Stimulated activated CD4-positive, alpha-beta T cell treated with anti-CD3 and anti-CD28 coated beads, Interleukin-4, amount 100 ng/mL, for 4 hours (primary cell): ENCODE measurements at regions not wholly inside any gene's neighbourhood (a gene's known extent, or its start where the extent isn't known, plus 50 kb on each side); places are given as distances from the start of the nearest gene placed in this dataset.
"Not testable (repeated sequence)": the region's sequence is repeated elsewhere in the genome, so short reads cannot be mapped to it uniquely, and the experiment has no call there.

Source experiments
- DNase-seq, 2 experiments: peaks; one replicate each; pipeline ENCODE4 v3.0.0-alpha.2; 2020

DNA sequence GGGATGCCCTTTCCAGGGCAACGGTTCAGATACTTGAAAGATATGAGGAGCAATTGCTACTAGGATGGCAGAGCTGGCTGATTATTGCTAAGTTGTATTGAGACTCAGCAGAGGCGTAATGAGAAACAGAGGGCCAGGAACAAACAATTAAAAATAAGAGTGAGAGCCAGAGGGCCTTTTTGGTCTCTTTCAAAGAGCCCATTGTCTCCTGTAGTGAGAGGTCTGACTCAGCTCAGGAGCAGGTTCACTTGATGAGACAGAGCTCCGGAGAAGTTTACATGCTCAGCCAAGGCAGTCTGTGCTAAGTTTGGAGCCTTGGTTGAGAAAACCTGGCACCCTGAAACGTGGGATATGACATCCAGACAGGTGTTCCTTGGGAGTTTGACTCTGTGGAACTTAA is 303.9 kb upstream of the DLGAP1 start:
- no peak for DNase-seq

DNA sequence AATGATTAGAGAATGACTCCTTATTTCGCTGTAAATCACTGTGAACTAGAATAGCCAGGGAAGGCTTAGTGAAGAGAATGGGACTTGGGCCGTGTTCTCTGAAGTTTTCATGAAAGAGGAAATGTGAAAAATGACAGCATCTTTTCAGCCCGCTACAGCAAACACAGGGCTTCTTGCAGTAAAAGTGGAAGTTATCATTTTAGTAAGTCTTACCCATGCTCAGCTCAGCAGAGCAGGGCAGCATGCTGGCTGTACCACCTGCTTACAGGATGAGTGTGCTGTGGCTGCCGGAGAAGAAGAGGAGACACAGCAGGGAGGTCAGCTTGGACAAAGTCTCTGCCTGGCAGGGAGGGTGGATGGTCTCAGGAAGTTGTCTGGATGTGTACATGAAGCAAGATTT is 300.7 kb upstream of the DLGAP1 start:
- no peak for DNase-seq

DNA sequence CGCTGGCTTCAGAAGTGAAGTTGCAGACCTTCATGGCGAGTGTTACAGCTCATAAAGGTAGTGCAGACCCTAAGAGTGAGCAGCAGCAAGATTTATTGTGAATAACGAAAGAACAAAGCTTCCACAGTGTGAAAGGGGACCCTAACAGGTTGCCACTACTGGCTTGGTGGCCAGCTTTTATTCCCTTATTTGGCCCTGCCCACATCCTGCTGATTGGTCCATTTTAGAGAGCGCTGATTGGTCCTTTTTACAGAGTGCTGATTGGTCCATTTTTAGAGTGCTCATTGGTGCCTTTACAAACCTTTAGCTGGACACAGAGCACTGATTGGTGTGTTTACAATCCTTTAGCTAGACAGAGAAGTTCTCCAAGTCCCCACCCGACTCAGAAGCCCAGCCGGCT is 298.0 kb upstream of the DLGAP1 start:
- DNase-seq = not testable (repeated sequence)

DNA sequence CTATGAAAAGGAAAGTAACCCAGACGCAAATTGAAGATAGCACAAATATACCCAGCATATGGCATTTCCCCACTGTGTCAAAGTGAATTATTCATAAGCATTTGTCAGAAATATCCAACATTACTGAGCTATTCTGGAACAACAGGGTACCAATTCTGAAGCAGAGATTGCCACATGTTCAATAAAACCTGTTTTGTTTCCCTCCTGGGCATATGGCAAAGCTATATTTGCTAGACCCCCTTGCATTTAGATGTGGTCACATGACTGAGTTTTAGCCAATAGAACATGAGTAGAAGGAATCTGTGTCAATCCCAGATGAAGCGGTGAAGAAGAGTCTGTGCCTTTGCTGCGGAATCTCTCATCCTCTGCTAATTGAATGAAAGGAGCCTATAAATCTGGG is 296.4 kb upstream of the DLGAP1 start:
- no peak for DNase-seq

DNA sequence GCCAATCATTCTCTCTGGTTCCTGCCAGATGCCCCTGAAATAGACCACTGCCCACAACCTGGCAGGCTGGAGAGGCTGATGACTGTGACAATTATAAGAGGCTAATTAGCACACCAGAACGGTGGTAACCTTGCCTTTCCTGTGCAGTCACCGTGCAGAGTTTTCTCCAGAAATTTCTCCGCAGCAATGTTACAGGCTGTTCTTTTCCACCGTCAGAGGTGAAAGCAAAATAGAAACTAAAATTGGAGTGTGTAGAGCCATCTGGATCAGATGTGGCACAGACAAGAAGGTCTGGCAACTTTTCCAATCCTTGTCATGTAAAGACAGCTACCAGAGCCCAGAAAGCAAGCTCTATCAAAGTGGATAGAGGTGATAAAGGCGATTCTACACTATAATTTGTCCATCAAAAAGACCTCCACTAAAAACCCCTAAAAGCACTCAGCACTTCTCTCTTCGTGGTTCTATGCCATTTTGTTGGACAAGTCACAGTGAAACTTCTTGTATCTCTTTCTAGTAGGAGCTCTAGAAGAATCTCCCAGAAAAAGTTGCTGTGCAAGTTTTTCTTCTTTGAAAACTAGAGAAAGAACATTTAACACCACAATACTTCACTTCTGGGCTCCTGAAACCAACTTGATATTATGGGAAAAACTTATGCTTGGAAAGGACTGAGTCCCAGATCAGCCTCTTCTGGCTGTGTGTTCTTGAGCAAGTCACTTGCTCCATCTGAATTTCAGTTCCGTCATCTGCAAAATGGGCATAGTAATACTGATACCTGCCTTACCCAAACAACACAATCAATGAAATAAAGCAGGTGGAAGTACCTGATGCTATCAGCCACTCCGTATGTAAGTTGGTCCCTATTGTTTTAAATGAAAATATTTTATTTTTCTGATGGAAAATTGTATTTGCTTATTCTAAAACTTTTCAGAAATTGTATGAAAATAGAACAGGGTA is 295.6 kb upstream of the DLGAP1 start:
- DNase-seq = no peak

DNA sequence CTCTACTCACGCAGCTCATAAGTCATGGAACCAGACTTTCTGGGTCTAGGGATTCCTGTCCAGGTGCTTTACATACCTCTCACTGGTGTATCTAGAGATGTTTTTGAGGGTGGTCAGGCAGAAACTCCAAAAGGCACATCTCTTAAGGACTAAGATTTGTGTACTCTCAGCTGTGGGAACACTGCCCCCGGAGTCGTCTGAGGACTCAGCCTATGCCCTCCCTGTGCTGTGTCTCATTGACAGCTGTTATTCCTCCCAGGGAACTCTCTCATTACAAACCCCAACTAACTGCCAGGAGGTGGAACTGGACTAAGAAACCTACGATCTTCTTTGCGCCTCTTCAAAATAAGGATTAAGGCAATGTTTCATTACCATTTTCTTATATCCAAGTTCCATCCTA is 293.9 kb upstream of the DLGAP1 start:
- no peak for DNase-seq

DNA sequence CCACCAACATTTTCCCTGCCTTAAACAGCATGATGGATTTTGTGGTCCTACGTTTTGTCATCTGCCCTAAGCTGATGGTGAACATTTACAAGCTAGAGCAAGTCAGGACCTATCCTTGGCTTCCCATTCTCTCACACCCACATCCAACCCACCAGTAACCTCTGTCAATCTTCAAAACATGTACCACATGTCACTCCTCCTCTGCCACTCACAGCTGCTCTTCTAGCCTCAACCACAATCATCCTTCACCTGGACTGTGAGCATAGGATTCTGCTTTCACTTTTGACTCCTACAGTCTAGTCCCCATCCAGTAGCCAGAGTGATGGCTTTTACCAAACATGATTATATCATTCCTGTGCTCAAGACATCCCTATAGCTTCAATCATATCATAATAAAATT is 279.8 kb upstream of the DLGAP1 start:
- no peak for DNase-seq

DNA sequence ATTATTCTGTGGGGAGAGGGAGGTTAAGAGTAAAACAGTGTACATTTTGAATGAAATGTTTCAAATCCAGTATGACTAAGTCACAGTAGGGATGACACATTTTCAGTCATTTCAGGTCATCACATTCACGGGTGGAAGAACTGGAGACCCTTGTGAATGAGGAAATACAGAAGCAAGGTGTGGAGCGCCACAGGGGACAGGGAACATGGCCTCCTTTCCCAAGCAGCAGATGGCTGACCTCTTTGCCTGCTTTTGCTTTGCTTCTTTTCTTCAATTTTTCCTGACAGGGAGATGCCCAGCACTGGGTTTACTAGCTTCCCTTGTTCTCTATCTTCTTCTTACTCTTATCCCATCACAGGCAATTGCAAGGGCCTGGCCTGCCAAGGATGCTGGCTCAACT is 278.9 kb upstream of the DLGAP1 start:
- no peak for DNase-seq

DNA sequence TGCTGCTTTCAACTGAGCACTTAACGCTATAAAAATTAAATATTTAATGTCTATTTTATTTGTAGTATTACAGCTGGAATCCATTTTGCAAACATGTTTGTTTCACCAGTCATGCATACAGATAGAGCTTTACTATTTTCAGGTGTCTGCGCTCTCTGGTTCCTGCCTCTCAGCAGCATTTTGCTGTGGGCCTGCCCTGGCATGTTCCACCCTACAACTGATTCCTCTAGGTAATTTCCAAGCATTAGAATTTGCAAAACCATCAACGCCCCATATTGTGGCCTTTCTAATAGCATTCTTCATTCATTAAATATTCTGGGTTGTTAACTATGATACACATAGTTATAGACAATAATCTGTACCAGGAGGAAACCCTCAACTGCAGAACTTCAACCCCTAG is 266.4 kb upstream of the DLGAP1 start:
- DNase-seq = no peak

DNA sequence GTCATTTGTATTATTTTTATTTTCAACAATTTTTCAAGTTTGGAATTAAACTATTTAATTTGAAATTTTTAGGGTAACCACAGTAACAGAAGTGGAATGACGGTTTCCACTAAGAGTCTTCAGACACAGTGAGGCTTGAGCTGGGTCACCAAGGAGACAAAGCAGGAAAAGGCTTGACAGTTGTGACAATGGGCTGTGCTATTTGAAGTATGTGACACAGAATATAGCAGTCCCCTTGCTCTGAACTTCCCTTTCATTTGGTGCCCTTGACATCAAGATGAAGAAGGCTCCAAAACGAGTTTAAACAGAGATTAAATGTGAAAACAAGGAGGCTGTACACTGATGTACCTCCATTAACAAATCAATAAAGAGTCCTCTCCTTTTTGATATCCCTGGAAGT is 265.4 kb upstream of the DLGAP1 start:
- DNase-seq = no peak

DNA sequence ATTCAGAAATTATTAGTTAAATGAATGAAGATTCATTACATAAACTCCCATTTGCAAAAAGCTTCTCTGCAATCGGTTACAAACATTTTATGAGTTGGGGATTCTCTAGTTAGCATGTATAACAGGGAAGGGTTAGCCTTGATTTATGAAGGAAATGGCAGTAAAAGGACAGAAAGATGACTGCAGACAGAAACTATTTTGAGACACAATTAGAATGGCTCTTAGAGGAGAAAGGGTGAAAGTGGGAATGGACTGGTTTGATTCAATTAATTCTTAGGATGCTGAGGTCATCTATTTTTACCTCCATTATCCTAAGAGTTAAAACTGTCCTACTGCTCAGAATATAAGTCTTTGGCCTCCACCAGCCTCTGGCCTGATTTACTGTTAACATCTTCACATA is 250.8 kb upstream of the DLGAP1 start:
- no peak for DNase-seq

DNA sequence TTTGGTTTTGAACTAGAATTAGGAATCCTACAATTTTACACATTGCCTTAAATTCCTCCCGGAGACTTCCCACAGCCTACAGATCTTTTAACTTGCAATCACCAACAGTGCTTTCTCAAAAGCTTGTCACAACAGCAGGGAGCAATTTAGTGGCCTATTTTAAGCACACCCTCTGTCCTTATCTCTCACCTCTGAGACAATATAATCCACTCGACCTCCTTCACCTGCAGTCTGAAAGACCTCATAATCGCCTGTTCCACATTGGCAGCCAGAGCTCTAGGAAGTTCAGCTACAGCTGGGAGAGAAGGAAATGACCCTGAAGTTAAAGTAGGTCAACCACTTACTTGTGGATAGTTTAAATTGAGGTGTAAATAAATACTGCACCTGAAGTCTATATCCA is 249.7 kb upstream of the DLGAP1 start:
- DNase-seq = no peak

DNA sequence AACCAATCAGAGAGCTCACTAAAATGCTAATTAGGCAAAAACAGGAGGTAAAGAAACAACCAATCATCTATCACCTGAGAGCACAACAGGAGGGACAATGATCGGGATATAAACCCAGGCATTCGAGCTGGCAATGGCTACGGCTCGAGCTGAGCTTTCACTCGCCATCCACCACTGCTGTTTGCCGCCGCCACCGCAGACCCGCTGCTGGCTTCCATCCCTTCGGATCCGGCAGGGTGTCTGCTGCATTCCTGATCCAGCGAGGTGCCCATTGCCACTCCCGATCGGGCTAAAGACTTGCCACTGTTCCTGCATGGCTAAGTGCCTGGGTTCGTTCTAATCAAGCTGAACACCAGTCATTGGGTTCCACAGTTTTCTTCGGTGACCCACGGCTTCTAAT is 236.7 kb upstream of the DLGAP1 start:
- no peak for DNase-seq

DNA sequence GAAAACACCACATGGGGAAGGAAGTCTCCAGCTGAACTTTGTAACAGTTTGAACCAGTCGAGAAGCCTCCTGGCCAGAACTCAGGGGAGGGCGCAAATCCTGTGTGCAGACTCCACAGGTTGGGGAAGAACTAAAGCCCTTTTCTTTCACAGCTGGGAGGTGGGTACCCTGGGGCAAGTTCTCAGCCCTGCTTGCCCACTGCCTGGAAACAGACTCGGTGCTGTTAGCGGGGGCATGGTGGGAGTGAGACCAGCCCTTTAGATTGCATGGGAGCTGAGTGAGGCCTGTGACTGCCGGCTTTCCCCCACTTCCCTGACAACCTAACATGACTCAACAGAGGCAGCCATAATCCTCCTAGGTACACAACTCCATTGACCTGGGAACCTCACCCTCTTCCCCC is 223.6 kb upstream of the DLGAP1 start:
- not testable (repeated sequence) for DNase-seq

DNA sequence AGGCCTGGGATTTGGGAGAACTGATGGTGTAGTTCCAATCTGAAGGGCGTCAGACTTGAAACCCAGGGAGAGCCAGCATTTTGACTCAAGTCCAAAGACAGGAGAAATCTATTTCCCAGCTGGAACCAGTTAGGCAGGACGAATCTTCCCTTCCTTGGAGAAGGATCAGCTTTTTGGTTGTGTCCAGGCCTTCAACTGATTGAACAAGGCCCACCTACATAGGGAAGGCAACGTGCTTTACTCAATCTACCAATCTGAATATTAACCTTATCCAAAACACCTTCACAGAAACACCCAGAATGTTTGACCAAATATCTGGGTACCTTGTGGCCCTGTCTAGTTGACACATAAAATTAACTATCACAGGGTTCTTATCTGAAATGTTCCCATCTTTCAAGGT is 221.9 kb upstream of the DLGAP1 start:
- DNase-seq = no peak

DNA sequence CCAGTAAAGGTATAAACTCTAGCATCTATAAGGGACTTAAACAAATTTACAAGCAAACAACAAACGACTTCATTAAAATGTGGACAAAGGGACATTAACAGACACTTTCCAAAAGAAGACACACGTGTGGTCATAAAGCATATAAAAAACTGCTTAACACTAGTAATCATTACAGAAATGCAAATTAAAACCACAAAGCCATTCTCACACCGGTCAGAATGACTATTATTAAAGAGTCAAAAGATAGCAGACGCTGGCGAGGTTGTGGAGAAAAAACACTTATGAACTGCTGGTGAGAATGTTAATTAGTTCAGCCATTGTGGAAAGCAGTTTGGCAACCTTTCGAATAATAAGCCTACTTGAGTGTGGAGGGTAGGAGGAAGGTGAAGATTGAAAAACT is 217.1 kb upstream of the DLGAP1 start:
- DNase-seq = no peak

DNA sequence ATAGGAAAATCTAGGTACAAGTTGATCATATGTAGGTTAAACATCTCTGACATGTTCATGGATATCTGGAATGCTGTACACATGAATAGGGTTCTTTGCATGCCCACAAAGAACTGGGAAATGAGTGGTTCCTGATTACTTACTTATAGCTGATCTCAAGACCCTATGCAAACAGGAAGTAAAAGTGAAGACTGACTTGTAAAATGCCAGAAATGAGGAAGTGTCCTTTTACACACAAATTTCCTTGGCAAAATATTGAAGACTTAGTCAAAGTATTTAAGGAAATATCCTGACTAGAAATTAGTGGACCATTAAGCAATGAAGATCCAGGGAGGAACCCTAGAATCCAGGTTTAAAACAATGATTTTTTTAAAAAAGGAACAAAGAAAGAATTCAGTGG is 203.7 kb upstream of the DLGAP1 start:
- DNase-seq = no peak

DNA sequence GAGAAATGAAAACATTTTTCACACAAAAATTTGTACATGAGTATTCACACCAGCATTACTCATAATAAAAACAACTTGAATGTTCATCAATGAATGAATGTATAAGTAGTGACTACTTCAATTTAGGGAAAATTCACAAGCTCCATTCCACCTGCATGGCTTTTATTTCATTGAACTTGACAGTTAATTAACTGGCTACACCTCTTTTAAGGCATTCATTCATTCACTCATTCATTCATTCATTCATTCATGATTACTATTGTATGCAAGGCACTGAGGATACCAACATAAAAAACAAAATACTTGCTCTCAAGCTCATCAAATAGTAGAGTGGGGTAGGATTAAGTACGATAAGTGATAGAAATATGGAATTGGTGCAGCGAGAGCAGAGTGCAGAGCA is 198.3 kb upstream of the DLGAP1 start:
- no peak for DNase-seq

DNA sequence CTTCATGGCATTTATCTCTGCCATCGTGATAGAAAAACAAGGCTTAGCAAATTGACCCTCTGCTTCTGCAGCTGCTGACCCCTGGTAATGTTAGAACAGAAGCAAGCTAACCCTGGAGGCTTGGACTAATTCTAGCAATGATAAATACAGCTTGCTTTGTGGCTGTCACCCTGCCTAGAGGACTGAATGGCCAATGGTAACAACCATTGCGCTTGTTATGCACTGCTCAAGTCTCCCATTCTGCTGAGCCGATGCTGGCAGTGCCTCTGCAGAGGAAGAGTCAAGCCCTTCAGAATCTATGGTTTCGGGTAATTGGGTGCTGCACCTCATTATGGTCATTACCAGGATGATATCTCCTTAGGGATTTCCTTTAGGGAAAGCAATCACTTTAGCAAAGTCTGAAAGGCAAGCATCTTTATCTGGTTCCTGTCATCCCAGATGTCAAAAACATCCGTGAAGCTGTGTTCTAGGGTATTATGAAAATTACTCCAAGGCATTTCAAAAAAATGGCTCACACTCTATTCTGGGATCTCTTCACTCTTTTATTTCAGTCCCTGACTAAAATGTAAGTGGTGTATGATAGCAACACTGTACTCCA is 186.8 kb upstream of the DLGAP1 start:
- DNase-seq = no peak

DNA sequence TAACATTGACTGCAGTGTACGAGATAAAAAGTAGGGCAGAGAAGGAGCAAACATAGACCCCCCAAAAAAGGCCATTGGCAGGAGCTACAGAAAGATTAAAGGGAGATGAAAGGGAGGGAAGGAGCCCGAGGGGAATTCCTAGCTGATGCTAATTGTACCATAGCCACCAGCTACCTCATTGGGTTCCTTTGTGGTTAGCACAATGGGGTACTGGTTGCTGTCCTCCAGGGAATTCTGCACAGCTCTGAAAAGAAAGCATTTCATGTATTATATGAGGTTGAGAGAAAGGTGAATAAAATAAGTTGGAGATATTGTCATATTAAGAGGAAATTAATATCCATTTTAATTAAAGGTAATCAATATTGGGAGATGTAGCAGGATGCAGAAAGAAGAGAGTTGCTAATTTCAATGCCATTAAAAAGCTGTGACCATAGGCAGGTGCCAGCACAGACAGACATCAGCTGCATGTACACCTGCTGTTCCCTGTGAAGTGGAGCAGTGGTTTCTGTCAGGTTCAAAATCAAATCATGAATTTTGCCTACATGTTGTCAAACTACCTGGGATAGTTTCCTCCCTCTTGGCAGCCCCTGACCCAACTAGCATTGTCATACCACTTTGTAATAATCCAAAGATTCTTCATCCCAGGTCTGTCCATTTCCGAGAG is 185.4 kb upstream of the DLGAP1 start:
- DNase-seq = no peak

DNA sequence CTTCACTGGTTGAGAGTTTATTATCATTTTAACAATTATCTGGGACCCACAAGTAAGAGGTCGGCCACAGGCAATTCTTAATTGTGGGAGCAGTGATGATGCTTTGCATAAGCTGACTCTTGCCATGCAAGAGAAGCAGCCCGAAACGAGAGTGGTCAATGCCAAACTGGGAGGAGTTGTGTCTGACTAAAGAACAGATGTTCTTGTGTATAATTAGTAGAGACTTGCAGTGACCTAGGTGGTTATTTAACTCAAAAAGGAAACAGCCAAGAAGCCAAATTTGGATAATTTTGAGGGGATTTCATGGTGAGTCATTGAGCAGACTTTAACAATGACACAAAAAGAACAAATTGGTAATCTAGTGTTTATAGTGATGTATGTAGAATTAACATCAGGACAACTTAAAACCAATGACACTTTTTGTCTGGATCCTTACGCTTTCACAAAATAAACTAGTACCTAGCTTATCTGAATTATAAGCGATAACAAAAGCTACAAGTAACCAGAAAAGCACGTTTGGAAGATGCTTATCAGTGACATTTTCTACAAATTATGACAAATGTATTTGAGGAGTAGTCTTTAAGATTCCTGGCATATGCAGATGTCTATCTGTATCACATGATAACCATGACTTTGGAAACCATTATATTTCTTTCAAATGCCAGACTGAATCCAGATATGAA is 184.7 kb upstream of the DLGAP1 start:
- no peak for DNase-seq

DNA sequence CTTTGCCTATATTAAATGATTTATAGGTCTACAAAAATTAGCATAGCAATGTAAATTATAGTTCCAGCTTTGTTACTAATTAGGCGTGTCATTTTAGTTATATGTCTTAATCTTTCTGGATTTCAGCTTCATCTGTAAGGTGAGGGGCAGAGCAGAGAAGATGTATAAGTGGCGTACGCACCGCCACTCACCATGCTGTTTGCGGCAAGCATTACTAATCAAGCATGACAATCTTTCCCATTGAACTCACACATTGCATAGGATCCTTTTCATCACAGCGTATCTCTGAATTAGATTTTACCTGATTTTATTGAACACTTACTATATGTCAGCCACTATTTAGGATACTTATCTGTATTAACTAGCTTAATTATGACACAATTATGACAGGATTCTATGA is 183.6 kb upstream of the DLGAP1 start:
- DNase-seq = no peak

DNA sequence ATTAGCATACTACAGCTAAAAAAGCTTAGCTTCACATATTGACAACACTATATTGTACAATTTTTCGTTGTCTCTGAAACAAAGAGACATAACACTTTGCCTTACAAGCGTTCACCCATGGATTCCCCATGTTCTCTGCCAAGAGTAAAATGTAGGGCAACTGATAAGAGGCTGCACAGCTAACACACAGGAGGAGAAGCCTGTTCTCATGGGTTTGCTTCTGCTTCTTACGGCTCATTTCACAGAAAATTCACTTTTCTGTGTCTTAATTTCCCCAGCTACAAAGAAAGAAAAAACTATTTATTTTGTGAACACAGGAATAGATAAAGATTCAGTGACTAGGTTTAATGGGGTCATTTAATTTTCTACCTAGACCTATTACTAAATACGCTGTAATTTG is 182.8 kb upstream of the DLGAP1 start:
- no peak for DNase-seq

DNA sequence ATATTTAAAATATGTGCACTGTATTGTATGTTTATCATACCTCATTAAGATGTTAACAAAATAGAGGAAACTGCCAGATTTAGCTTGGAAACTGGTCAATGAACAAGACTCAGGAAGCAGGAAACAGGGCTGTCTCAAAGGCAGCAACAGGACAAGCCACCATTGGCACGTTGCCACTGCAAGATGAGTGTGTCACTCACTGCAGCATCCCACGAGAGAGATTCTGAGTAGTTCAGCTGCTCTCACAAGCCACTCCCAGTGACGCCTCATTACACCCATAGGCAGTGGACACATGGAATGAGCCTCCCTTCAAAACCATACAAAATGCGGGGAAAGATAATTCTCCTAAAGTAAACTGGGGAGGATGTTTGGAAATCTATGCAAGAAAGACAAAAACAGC is 181.9 kb upstream of the DLGAP1 start:
- no peak for DNase-seq
